ENCODE measurements at regions not wholly inside any gene's neighbourhood (a gene's known extent, or its start where the extent isn't known, plus 50 kb on each side); places are given as distances from the start of the nearest gene placed in this dataset.
"Not testable (repeated sequence)": the region's sequence is repeated elsewhere in the genome, so short reads cannot be mapped to it uniquely, and the experiment has no call there.

DNA sequence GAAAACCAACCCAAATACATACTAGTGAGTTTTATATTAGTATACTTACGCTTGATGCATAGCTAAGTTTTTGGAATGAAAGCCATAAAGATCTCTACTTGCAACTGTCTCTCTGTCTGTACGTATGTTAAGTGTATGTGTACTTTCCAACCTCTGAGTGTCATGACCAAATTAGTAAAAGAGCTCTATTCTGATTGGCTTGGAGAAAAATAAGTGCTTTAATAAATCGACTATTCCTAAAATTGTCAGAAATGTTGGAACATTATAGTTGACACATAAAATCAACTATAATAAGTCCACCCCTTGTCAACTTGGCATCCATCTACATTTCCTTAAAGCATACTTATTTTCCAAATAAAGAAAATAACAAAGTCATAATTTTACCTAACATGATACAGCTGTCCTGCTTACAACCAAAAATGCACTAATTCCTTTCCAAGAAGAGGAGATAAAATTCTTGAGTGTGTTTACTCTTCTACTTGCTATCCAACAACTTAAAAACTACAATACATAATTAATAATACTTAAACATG lies 507.4 kb upstream of the ATP2B1 start:
- no peak for DNase-seq (ENCODE audit: low spot score)

DNA sequence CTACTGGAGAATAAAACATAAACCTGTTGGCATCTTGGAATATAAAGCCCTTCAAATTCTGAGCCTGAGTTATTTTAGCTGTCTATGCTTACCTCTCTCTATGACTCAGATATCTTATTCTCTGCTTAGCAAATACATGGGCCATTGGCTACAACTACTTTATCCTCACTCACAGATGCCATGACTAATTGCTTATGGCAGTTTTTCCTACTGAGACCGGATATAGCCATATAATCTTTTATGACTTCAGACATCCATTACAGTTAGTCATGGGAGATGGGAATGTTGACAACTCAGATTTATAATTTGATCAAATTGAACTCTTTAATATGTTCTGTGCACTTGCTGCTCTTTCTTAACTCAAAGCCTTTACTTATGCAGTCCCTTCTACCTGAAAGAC lies 502.4 kb upstream of the ATP2B1 start:
- peak; percentile 29 for DNase-seq (ENCODE audit: low spot score)

GRCh38 chr12:90209029-90209428 lies 500.4 kb upstream of the ATP2B1 start:
- DNase-seq (ENCODE audit: low spot score) = no peak

DNA sequence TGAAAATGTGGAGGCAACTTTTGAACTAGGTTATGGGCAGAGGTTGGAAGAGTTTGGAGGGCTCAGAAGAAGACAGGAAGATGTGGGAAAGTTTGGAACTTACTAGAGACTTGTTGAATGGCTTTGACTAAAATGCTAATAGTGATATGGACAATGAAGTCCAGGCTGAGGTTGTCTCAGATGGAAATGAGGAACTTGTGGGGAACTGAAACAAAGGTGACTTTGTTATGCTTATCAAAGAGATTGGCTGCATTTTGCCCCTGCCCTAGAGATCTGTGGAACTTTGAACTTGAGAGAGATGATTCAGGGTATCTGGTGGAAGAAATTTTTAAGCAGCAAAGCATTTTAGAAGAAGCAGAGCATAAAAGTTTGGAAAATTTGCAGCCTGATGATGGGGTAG lies 499.7 kb upstream of the ATP2B1 start:
- DNase-seq (ENCODE audit: low spot score) = not testable (repeated sequence)

GRCh38 chr12:90207799-90208198 lies 499.2 kb upstream of the ATP2B1 start:
- DNase-seq (ENCODE audit: low spot score) = no peak

DNA sequence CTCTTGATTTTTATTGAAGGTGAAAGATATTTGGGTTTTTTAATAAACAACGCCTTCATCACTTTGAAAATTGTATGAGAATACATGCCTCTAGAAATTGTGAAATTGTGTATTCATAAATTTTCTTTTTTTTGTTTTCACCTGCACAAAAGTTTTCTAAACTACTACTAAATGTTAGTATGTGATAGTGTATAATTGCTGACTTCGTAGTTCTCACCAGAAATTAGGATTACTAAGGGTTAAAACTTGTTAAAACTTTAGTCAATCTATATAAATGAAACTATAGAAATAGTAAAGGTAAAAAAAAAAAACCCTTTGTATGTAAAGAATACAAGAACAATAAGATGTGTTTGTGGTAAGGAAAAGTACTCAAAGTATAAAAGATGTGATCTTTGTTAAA lies 496.5 kb upstream of the ATP2B1 start:
- no peak for DNase-seq (ENCODE audit: low spot score)

- no peak for DNase-seq (ENCODE audit: low spot score)
Measured at GRCh38 chr12:90203556-90203955, 494.9 kb upstream of the ATP2B1 start.

DNA sequence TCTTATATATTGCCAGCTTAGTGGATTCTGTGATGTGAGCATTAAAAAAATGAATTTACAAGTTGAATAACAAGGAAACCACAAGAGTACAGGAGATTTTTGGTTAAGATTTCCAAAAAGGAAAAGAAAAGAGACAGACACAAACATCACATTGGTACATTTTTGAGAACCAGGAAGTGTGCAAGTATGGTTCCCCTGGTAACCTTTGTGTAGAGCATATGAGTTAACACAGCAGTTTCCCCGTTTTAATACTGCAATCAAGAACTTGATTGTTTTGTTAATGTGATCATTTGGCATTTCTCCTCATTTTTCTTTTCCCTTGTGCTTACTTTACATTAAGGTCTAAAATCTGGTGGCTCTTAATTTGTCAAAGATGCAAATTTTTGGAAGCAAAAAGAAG lies 490.4 kb upstream of the ATP2B1 start:
- no peak for DNase-seq (ENCODE audit: low spot score)

GRCh38 chr12:90193500-90193899 lies 484.9 kb upstream of the ATP2B1 start:
- no peak for DNase-seq (ENCODE audit: low spot score)

DNA sequence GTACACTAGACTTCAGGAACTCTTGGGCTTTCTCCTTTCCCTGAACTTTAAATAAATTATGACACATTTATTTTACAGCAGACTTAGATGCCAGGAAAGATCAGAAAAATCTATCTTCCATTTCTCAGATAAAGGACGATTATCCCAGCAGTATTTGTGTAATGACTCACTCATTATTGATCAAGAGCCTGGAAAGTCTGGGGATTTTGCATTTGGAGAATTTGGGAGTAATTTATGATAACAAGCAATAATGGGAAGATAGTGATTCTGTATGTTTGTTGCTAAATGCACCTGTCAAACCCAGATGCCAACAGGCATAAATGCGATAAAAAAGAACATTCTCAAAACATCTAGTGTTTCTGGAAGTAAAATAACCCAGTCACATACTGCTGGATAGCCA lies 480.2 kb upstream of the ATP2B1 start:
- DNase-seq (ENCODE audit: low spot score) = no peak

DNA sequence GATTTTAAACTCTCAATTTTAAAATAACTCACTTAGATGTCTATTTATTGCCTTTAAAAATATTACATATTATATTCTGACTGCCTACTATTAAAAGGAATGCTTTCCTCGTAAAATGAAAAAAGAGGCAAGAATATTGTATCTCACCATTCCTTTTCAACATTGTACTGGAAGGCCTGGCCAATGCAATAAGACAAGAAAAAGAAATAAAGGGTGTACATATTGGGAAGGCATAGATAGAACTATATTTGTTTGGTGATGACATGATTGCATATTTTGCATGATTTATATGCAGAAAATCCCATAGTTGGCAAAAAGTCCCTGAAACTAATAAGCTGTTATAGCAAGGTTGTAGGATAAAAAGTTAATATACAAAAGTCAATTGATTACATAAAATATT lies 474.6 kb upstream of the ATP2B1 start:
- DNase-seq (ENCODE audit: low spot score) = no peak

DNA sequence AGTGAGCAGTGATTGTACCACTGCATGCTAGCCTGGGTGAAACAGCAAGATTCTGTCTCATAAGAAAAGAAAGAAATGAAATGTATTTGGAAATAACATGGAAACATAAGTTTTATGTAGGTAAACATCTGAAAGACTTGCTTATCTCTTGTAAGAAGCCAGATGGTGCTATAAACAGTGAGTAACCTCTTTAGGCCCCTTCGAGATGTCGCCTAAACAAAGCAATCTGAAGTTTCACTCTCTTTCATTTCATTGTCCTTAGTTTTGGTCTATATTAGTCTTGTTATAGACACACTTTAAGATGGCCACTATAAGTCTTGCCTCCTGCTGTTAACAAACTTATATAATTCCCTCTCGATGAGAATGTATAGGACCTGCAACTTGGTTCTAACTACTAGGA lies 472.6 kb upstream of the ATP2B1 start:
- no peak for DNase-seq (ENCODE audit: low spot score)

GRCh38 chr12:90174956-90175355 lies 466.3 kb upstream of the ATP2B1 start:
- no peak for DNase-seq (ENCODE audit: low spot score)

DNA sequence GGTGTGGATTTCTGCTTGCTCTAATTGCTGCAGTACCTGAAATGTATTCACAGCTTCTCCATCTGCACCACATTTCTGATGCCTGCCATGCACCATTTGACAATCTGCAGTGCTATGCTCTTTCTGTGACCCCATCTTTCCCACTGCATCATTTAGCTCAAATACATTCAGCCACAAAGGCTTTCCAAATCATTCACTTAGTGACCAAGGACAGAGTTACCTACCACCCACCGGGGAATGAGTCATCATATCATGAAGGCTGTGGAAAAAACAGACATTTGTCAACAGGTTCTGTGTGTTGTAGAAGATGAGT lies 465.5 kb upstream of the ATP2B1 start:
- DNase-seq (ENCODE audit: low spot score) = peak; percentile 4

DNA sequence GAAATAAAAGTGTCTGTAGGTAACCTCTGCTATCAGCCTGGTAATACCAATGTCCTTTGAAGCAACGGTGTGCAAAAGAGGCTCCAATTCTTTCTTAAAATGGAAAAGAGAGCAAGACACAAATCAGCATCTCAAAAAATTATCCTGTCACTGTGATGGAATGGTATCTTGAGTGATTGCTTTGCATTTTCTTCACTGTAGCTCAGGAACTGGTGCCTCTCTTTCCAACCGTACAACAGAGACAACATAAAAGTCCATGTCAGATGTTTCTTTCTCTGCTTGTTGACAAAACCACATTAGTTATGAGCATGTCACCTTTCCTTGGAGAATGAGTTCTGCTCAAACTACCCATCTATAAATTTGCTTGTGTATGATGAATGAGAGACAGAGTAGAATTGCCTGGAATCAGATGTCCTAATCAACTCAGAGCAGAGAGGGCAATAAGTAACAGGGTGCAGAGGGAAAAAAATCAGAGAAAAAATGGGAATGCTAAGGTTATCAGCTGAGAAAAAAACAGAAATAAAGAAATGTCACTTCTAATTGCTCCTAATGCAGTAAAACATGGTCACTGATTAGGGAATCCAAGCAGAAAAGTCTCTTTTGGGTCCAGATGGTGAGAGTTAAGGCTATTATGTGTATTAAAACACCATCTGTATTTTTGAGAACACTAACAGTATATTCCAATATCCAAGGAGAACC lies 465.0 kb upstream of the ATP2B1 start:
- DNase-seq (ENCODE audit: low spot score) = no peak

DNA sequence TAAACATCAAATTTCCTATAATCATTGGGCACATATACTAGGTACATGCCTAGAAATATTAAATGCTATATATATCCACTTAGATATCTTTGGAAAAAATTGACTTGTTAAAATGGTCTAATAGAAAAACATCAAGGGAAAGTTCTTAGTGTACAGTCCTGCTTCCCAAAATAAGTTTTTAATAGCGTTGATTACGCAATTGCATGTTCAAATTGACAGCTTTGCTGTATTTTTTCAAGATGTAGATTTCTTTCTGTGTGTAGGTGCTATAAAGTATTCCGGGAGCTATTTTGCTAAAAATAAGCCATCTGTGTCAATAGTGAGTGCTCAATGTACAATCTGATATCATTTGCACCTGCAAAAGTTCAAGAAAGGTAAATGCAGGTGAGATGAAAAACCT lies 463.9 kb upstream of the ATP2B1 start:
- DNase-seq (ENCODE audit: low spot score) = no peak

DNA sequence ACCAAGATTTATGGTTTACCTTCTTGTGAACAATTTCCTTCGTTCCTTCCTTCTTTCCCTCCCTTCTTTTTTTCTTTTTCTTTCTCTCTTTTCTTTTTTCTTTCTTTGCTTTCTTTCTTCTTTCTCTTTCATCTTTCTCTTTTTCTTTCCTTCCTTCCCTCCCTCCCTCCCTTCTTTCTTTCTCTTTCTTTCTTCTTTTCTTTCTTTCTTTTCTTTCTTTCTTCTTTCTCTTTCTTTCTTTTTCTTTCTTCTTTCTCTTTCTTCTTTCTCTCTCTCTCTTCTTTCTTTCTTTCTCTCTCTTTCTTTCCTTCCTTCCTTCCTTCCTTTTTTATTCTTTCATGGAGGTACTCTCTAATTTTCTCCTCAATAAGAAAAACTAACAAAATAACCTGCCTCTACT lies 462.1 kb upstream of the ATP2B1 start:
- no peak for DNase-seq (ENCODE audit: low spot score)

DNA sequence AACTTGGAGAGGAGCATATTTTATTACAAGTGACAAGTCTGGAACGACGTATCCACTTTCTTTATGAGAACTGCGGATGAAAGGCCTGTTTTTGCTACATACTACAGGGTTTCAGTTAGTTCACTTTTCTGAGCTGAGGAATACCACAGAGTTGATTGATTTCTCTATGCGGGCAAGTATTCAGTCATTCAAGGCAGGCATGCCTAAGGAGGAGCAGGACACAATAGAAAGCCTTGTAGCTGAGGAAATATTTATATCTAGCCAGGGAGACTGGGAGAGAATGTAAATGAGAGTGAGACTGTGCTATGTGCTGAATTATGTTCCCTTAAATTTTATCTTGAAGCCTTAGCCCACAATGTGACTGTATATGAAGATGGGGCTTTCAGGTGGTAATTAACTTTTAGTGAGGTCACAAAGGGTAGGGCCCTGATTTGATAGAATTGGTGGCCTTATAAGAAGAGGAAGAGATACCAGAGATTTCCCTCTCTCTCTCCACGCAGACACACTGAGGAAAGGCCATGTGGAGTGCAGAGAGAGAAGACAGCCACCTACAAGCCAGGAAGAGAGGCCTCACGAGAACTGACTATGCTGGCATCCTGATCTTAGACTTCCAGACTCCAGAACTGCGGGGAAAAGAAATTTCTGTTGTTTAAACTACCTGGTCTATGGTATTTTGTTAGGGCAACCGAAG lies 459.0 kb upstream of the ATP2B1 start:
- DNase-seq (ENCODE audit: low spot score) = no peak

DNA sequence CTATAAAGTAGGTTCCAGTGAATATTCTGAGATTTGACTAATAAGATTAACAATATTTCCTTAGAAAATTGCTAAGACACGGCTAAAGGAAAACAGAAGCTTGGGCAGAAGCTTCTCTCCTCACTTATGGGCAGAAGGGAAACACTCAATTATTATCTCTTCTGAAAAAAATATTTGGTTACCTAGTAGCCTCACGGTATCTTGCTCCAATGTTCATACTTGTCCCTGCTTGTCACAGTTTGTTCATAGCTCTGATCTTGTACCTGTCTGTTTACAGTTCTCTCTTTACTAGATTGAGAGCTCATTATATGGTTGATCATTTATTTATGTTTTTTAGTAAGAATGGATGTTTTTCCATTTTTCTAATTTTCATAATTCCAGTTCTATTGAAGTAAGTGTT lies 458.0 kb upstream of the ATP2B1 start:
- no peak for DNase-seq (ENCODE audit: low spot score)

DNA sequence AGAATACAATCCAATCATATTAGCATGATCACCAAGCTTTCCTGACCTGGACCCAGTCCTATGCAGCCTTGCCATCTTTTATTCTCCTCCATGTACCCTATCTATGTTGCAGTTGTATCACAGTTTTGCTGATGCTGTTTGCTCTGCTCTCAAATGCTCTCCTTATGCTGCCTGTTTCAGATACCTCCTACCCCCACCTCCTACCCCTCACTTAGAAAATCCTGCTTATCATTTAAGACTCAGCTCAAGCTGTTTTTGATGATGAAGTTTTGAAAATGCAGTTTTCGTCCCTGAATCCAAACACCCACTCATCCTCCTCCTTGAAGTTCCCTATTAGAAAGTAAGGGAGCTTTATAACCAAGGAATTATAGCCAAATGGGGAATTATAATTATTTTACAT lies 457.4 kb upstream of the ATP2B1 start:
- no peak for DNase-seq (ENCODE audit: low spot score)

GRCh38 chr12:90163975-90164374 lies 455.3 kb upstream of the ATP2B1 start:
- peak; percentile 7 for DNase-seq (ENCODE audit: low spot score)

DNA sequence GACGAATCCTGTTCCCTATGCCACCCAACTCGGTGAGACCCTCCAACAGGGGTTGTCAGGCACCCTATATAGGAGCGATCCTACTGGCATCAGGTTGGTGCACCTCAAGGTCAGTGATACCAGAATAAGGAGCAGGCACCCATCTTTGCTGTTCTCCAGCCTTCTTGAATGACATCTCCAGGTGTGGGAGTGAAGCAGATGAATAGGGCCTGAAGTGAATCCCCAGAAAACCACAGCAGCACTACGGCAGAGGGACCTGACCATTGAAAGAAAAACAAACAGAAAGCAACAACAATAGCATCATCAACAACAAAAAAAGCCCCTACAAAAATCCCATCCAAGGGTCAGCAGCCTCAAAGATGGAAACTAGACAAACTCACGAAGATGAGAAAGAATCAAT lies 445.2 kb upstream of the ATP2B1 start:
- no peak for DNase-seq (ENCODE audit: low spot score)

GRCh38 chr12:90152897-90153624 lies 444.4 kb upstream of the ATP2B1 start:
- DNase-seq (ENCODE audit: low spot score) = no peak
